ENCODE measurements at regions not wholly inside any gene's neighbourhood (a gene's known extent, or its start where the extent isn't known, plus 50 kb on each side); places are given as distances from the start of the nearest gene placed in this dataset.
"Not testable (repeated sequence)": the region's sequence is repeated elsewhere in the genome, so short reads cannot be mapped to it uniquely, and the experiment has no call there.

- TF ChIP-seq CTCF (conservative IDR thresholded peaks at IDR 0.05; ENCODE audit: low read depth, low read length); EZH2 (IDR thresholded peaks at IDR 0.05; ENCODE audit: borderline replicate concordance, low read depth, low read length, poor library complexity, severe bottlenecking): not testable (repeated sequence)
Observed at GRCh38 chr5:101743000-101743399, 553.1 kb downstream of the SLCO4C1 start.

Data from A673 (cell line).